Cardiac fibroblast (primary cell): ENCODE measurements at regions not wholly inside any gene's neighbourhood (a gene's known extent, or its start where the extent isn't known, plus 50 kb on each side); places are given as distances from the start of the nearest gene placed in this dataset.

Experiments used
- DNase-seq, 2 donors: peaks; one replicate each; pipeline versions ENCODE4 v3.0.0 to v3.0.0-alpha.2; 2010; ENCODE audit warnings: low read depth in 2 of 2
- H3K4me3 ChIP-seq, 2 donors: replicated peaks in 1 of 2; 1 replicate in 1 of 2; 2 replicates in 1 of 2; pipeline ENCODE4 v1.5.1; 2011; ENCODE audit warnings: low read depth in 2 of 2, low read length in 2 of 2, mild to moderate bottlenecking in 2 of 2, moderate library complexity in 1 of 2
- CTCF ChIP-seq: IDR thresholded peaks from one replicate; pipeline ENCODE4 v1.5.1; 2011; ENCODE audit warnings: low read depth, mild to moderate bottlenecking, low read length, inconsistent platforms

- DNase-seq: no peak
Observed at GRCh38 chr10:18735711-18736110, 76.5 kb downstream of the ARL5B start.

GRCh38 chr10:18737236-18737635 is 78.0 kb downstream of the ARL5B start:
- no peak overlapping the region for H3K4me3 ChIP-seq
- no peak for TF ChIP-seq CTCF
- DNase-seq: peak in 1 of 2 donors; percentile 39

More at GRCh38 chr10:18735711-18736110, 76.5 kb downstream of the ARL5B start:
- no peak overlapping the region for H3K4me3 ChIP-seq
- no peak for TF ChIP-seq CTCF

- no peak for TF ChIP-seq CTCF
- no peak overlapping the region for H3K4me3 ChIP-seq
- peak; percentile 44 to 61 for DNase-seq
Observed at GRCh38 chr10:18737841-18738240, 78.6 kb downstream of the ARL5B start.

GRCh38 chr10:18738835-18739234 is 79.6 kb downstream of the ARL5B start:
- no peak overlapping the region for H3K4me3 ChIP-seq
- TF ChIP-seq CTCF: no peak

GRCh38 chr10:18743926-18744325 is 84.7 kb downstream of the ARL5B start:
- TF ChIP-seq CTCF: no peak
- H3K4me3 ChIP-seq: no peak overlapping the region

More at GRCh38 chr10:18738835-18739234, 79.6 kb downstream of the ARL5B start:
- peak; percentile 10 to 25 for DNase-seq

GRCh38 chr10:18753312-18753895 is 94.2 kb downstream of the ARL5B start:
- H3K4me3 ChIP-seq: no peak overlapping the region
- no peak for TF ChIP-seq CTCF
- no peak for DNase-seq

More at GRCh38 chr10:18743926-18744325, 84.7 kb downstream of the ARL5B start:
- no peak for DNase-seq

GRCh38 chr10:18759575-18759974 is 100.3 kb downstream of the ARL5B start:
- no peak for TF ChIP-seq CTCF
- no peak overlapping the region for H3K4me3 ChIP-seq
- no peak for DNase-seq
